Adrenal gland (tissue), 9 donors: ENCODE measurements at regions not wholly inside any gene's neighbourhood (a gene's known extent, or its start where the extent isn't known, plus 50 kb on each side); places are given as distances from the start of the nearest gene placed in this dataset.

Source experiments
- DNase-seq, 7 donors: peaks; one replicate each; pipeline ENCODE4 v3.0.0-alpha.2; 2019 to 2020
- H3K27ac ChIP-seq, 5 donors: fragments of 200-600 bp; sonication (generic) in 4 of 5; 1 replicate in 3 of 5; 2 replicates in 2 of 5; pipeline versions ENCODE4 v1.5.1 to v1.8.0; 2016 to 2020; ENCODE audit warnings: mild to moderate bottlenecking in 1 of 5
- H3K27me3 ChIP-seq: fragments of 200-600 bp; 2 replicates; pipeline ENCODE4 v1.8.0; 2021
- H3K36me3 ChIP-seq, 2 donors: fragments of 200-600 bp; replicated peaks in 1 of 2; 1 replicate in 1 of 2; 2 replicates in 1 of 2; pipeline versions ENCODE4 v1.5.1 to v1.8.0; 2018 to 2022
- H3K4me1 ChIP-seq, 2 donors: fragments of 200-600 bp; replicated peaks in 1 of 2; 1 replicate in 1 of 2; 2 replicates in 1 of 2; pipeline versions ENCODE4 v1.5.1 to v1.8.0; 2018 to 2021
- H3K4me3 ChIP-seq, 4 donors: fragments of 200-600 bp; sonication (generic) in 3 of 4; one replicate each; pipeline ENCODE4 v1.5.1; 2016 to 2018
- H3K9me3 ChIP-seq, 3 donors: fragments of 200-600 bp; sonication (generic) in 1 of 3; replicated peaks in 1 of 3; 1 replicate in 2 of 3; 2 replicates in 1 of 3; pipeline versions ENCODE4 v1.5.1 to v1.8.0; 2016 to 2021
- POLR2A ChIP-seq, 2 donors: fragments of 450-650 bp; IDR thresholded peaks; one replicate each; pipeline ENCODE4 v1.6.1; 2017; ENCODE audit warnings: antibody characterized with exemption in 2 of 2, mild to moderate bottlenecking in 2 of 2, moderate library complexity in 1 of 2
- WGBS, 4 donors: extraction: QIAGEN DNeasy Blood & Tissue Kit in 2 of 4; methylation state at CpG; one replicate each; pipeline versions ENCODE4 v1.1.5 to v1.1.7; 2013 to 2017; 5-methylcytosine and 5-hydroxymethylcytosine counted together
- intact Hi-C, 2 donors: fragments of 100-400 bp; cut with DNase I; formaldehyde crosslinking; loops; one replicate each; pipeline versions ENCODE4 v1.14.1 to v1.15.0; 2022 to 2023
- TF ChIP-seq, protein P1 (sequence below), 6 experiments: fragments of 450-650 bp in 4 of 6; fragments of 200-600 bp in 2 of 6; sonication (generic) in 1 of 6; IDR thresholded peaks; 1 replicate in 5 of 6; 2 replicates in 1 of 6; pipeline versions ENCODE4 v1.5.1 to v1.8.0; 2016 to 2021; ENCODE audit warnings: antibody characterized with exemption in 6 of 6, mild to moderate bottlenecking in 2 of 6, moderate library complexity in 1 of 6
- donor health status: healthy with polysubstance abuse.
- donor health status: Bipolar disorder and iron deficiency.
- donor health status: DM: yes; HTN: yes; CAD: no.
- donor health status: DM: no; HTN: no; CAD: no.
- donor health status: DM: no; HTN: no; CAD: no.

DNA sequence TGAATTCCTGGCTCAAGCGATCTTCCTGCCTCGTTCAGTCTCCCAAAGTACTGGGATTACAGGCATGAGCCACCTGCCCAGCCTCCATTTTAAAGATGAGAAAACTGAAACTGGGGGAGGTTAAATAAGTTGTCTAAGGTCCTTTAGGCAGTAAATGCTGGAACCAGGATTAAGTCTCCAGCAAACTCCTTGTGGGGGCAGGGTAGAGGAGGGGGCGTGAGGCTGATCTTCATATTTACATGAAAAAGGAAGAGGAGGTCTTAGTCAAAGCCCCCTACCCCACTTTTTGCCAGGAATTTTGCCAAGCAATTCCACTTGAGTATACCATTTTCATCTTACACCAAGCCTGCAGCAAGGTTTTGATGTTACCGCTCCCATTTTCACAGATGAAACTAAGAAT lies 76.6 kb upstream of the NR4A3 start:
- TF ChIP-seq, protein P1, sequence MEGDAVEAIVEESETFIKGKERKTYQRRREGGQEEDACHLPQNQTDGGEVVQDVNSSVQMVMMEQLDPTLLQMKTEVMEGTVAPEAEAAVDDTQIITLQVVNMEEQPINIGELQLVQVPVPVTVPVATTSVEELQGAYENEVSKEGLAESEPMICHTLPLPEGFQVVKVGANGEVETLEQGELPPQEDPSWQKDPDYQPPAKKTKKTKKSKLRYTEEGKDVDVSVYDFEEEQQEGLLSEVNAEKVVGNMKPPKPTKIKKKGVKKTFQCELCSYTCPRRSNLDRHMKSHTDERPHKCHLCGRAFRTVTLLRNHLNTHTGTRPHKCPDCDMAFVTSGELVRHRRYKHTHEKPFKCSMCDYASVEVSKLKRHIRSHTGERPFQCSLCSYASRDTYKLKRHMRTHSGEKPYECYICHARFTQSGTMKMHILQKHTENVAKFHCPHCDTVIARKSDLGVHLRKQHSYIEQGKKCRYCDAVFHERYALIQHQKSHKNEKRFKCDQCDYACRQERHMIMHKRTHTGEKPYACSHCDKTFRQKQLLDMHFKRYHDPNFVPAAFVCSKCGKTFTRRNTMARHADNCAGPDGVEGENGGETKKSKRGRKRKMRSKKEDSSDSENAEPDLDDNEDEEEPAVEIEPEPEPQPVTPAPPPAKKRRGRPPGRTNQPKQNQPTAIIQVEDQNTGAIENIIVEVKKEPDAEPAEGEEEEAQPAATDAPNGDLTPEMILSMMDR (IDR thresholded peaks at IDR 0.05), result no peak
- no peak for TF ChIP-seq POLR2A (IDR thresholded peaks at IDR 0.05)
- H3K4me1 ChIP-seq, result no peaks in the 10 kb centered on the region
- intact Hi-C loops, result no loop called here
- no peak for DNase-seq
- no peak overlapping the region for H3K27ac ChIP-seq
- no peaks in the 10 kb centered on the region for H3K36me3 ChIP-seq
- 94 to 98% (median 97%) methylated on average over 4 of the region's 4 CpGs for WGBS, 4 donors
- no peak overlapping the region for H3K4me3 ChIP-seq
- no peaks in the 10 kb centered on the region for H3K27me3 ChIP-seq
- H3K9me3 ChIP-seq, result no peaks in the 10 kb centered on the region

DNA sequence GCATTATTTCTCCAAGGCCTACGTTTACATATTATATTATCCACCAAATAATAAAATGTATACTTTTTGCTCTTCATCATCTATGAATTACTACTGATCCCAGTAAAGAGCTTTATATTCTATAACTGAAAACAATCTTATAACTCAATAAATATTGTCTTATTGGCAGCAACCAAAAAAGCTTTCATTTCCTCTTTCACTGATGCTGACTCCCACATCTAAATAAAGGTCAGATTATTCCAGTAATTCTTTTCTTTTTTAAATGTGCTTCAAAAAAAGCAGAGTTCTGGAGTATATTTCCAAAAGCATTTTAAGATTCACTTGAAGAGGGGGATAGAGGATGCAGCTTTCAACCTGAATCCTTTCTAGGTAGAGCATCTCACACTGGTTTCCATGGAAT lies 75.3 kb upstream of the NR4A3 start:
- DNase-seq, result no peak
- WGBS, 4 donors, result 91 to 99% (median 95%) methylated on average over 1 of the region's 1 CpG
- no peaks in the 10 kb centered on the region for H3K36me3 ChIP-seq
- TF ChIP-seq POLR2A (IDR thresholded peaks at IDR 0.05), result no peak
- TF ChIP-seq, protein P1 (IDR thresholded peaks at IDR 0.05), result no peak
- H3K27ac ChIP-seq, result no peak overlapping the region
- H3K9me3 ChIP-seq, result no peaks in the 10 kb centered on the region
- no peaks in the 10 kb centered on the region for H3K4me1 ChIP-seq
- no peak overlapping the region for H3K4me3 ChIP-seq
- H3K27me3 ChIP-seq, result no peaks in the 10 kb centered on the region
- intact Hi-C loops, result no loop called here

DNA sequence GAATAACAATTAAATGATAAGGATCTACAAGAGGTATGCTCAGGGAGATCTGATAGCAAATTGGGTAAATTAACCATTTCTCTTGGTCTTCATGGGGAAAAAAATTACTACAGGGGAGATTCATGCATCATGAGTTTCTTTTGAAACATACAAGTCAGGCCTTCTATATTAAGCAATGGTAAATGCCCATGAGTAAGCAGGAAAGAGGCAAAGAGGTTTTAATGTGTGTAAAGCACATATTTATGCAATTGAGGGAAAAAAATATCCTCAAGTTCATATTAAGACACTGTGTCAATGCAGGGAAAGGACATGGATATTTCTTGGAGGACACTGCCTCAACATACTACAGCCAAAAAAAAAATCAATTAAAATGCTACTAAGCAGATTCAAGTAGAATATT lies 73.4 kb upstream of the NR4A3 start:
- DNase-seq, result no peak
- Histone ChIP-seq H3K36me3 (no peaks in the 10 kb centered on the region), H3K27ac (no peak overlapping the region), H3K27me3 (no peaks in the 10 kb centered on the region), H3K4me1 (no peaks in the 10 kb centered on the region), H3K9me3 (no peaks in the 10 kb centered on the region), H3K4me3 (no peak overlapping the region)
- TF ChIP-seq, protein P1 (IDR thresholded peaks at IDR 0.05), result no peak
- TF ChIP-seq POLR2A (IDR thresholded peaks at IDR 0.05), result no peak
- intact Hi-C loops, result no loop called here

DNA sequence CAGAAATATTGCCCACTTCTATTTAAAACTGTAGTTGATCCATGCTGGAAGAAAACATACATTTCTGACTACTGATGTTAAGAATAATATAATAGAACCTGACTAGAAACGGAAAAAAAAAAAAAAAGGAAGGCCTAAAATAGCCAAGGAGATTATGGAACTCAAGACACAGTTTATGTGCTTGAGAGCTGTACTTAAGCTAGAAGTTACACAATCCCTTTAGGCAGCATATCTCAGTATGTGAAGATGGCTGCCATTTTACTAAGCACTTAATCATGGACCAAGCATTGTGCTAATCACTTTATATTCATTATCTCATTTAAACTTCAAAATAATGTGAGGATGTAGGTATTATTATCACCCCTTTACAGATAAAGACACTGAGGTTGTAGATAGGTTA lies 73.0 kb upstream of the NR4A3 start:
- no peaks in the 10 kb centered on the region for H3K27me3 ChIP-seq
- H3K27ac ChIP-seq, result no peak overlapping the region
- H3K36me3 ChIP-seq, result no peaks in the 10 kb centered on the region
- H3K4me1 ChIP-seq, result no peaks in the 10 kb centered on the region
- no peak overlapping the region for H3K4me3 ChIP-seq
- TF ChIP-seq POLR2A (IDR thresholded peaks at IDR 0.05), result no peak
- TF ChIP-seq, protein P1 (IDR thresholded peaks at IDR 0.05), result no peak
- intact Hi-C loops, result no loop called here
- no peak for DNase-seq
- no peaks in the 10 kb centered on the region for H3K9me3 ChIP-seq
- 66 to 78% (median 71%) methylated on average over 1 of the region's 1 CpG for WGBS, 4 donors
